Muscle layer of colon (tissue), 2 donors: ENCODE measurements at regions not wholly inside any gene's neighbourhood (a gene's known extent, or its start where the extent isn't known, plus 50 kb on each side); places are given as distances from the start of the nearest gene placed in this dataset.
"Not testable (repeated sequence)": the region's sequence is repeated elsewhere in the genome, so short reads cannot be mapped to it uniquely, and the experiment has no call there.

Source experiments
- H3K27ac ChIP-seq: one replicate; pipeline ENCODE4 v1.7.0; 2013; ENCODE audit warnings: low read depth, mild to moderate bottlenecking, low read length, moderate library complexity
- H3K27me3 ChIP-seq, 2 donors: one replicate each; pipeline ENCODE4 v1.7.0; 2013; ENCODE audit warnings: low read length in 2 of 2, mild to moderate bottlenecking in 2 of 2; ENCODE audit not compliant: insufficient read depth in 2 of 2, control insufficient read depth in 1 of 2
- H3K36me3 ChIP-seq: one replicate; pipeline ENCODE4 v1.7.0; 2013; ENCODE audit warnings: mild to moderate bottlenecking, low read length; ENCODE audit not compliant: insufficient read depth
- H3K4me1 ChIP-seq: one replicate; pipeline ENCODE4 v1.7.0; 2013; ENCODE audit warnings: mild to moderate bottlenecking, low read length; ENCODE audit not compliant: insufficient read depth
- H3K4me3 ChIP-seq, 2 donors: one replicate each; pipeline ENCODE4 v1.7.0; 2013; ENCODE audit warnings: low read length in 2 of 2, low read depth in 1 of 2, mild to moderate bottlenecking in 1 of 2, moderate library complexity in 1 of 2
- H3K9ac ChIP-seq: one replicate; pipeline ENCODE4 v1.7.0; 2013; ENCODE audit warnings: low read length
- H3K9me3 ChIP-seq: one replicate; pipeline ENCODE4 v1.7.0; 2013; ENCODE audit warnings: mild to moderate bottlenecking, low read length
- donor health status: abdominal sarcoma.
- donor health status: Adenocarcinoma of cecum.

GRCh38 chr19:31883296-31883990 lies 462.0 kb upstream of the ZNF507 start:
- H3K27me3 ChIP-seq, result no peaks in the 10 kb centered on the region
- no peaks in the 10 kb centered on the region for H3K9me3 ChIP-seq

GRCh38 chr19:31885280-31885853 lies 460.0 kb upstream of the ZNF507 start:
- H3K27me3 ChIP-seq, result no peaks in the 10 kb centered on the region
- no peak overlapping the region for H3K4me3 ChIP-seq
- H3K9ac ChIP-seq, result no peak overlapping the region
- no peaks in the 10 kb centered on the region for H3K9me3 ChIP-seq
- no peaks in the 10 kb centered on the region for H3K36me3 ChIP-seq
- no peak overlapping the region for H3K27ac ChIP-seq
- peaks cover 9% of the 10 kb centered on the region for H3K4me1 ChIP-seq

More at GRCh38 chr19:31883296-31883990, 462.0 kb upstream of the ZNF507 start:
- Histone ChIP-seq H3K36me3 (no peaks in the 10 kb centered on the region), H3K27ac (no peak overlapping the region), H3K4me3 (no peak overlapping the region), H3K9ac (no peak overlapping the region), H3K4me1 (peaks cover 9% of the 10 kb centered on the region)

- no peaks in the 10 kb centered on the region for H3K9me3 ChIP-seq
- no peak overlapping the region for H3K27ac ChIP-seq
- H3K4me3 ChIP-seq, result no peak overlapping the region
- no peaks in the 10 kb centered on the region for H3K36me3 ChIP-seq
- H3K9ac ChIP-seq, result no peak overlapping the region
- no peaks in the 10 kb centered on the region for H3K27me3 ChIP-seq
- H3K4me1 ChIP-seq, result peaks cover 9% of the 10 kb centered on the region
Observed at GRCh38 chr19:31890230-31890629, 455.2 kb upstream of the ZNF507 start.

GRCh38 chr19:31892060-31892459 lies 453.4 kb upstream of the ZNF507 start:
- peaks cover under 1% of the 10 kb centered on the region for H3K4me1 ChIP-seq

GRCh38 chr19:31893491-31893890 lies 451.9 kb upstream of the ZNF507 start:
- H3K9me3 ChIP-seq, H3K27me3 ChIP-seq, H3K9ac ChIP-seq, H3K4me1 ChIP-seq, H3K4me3 ChIP-seq, H3K36me3 ChIP-seq, H3K27ac ChIP-seq: not testable (repeated sequence)

More at GRCh38 chr19:31892060-31892459, 453.4 kb upstream of the ZNF507 start:
- Histone ChIP-seq H3K9me3 (no peaks in the 10 kb centered on the region), H3K27me3 (no peaks in the 10 kb centered on the region), H3K36me3 (no peaks in the 10 kb centered on the region), H3K4me3 (no peak overlapping the region), H3K27ac (no peak overlapping the region), H3K9ac (no peak overlapping the region)

GRCh38 chr19:31894451-31894850 lies 451.0 kb upstream of the ZNF507 start:
- Histone ChIP-seq H3K27ac (no peak overlapping the region), H3K36me3 (no peaks in the 10 kb centered on the region), H3K4me1 (no peaks in the 10 kb centered on the region), H3K9me3 (no peaks in the 10 kb centered on the region), H3K4me3 (no peak overlapping the region), H3K9ac (no peak overlapping the region), H3K27me3 (no peaks in the 10 kb centered on the region)

- Histone ChIP-seq H3K36me3 (no peaks in the 10 kb centered on the region), H3K4me3 (no peak overlapping the region), H3K4me1 (no peaks in the 10 kb centered on the region), H3K27me3 (no peaks in the 10 kb centered on the region), H3K9me3 (no peaks in the 10 kb centered on the region), H3K9ac (no peak overlapping the region), H3K27ac (no peak overlapping the region)
Observed at GRCh38 chr19:31897292-31897691, 448.1 kb upstream of the ZNF507 start.

- no peaks in the 10 kb centered on the region for H3K27me3 ChIP-seq
- no peak overlapping the region for H3K27ac ChIP-seq
- H3K9ac ChIP-seq, result no peak overlapping the region
- H3K9me3 ChIP-seq, result no peaks in the 10 kb centered on the region
- H3K4me1 ChIP-seq, result no peaks in the 10 kb centered on the region
- H3K36me3 ChIP-seq, result no peaks in the 10 kb centered on the region
- no peak overlapping the region for H3K4me3 ChIP-seq
Observed at GRCh38 chr19:31900991-31901390, 444.4 kb upstream of the ZNF507 start.

- Histone ChIP-seq H3K27me3 (no peaks in the 10 kb centered on the region), H3K4me3 (no peak overlapping the region), H3K9me3 (no peaks in the 10 kb centered on the region), H3K27ac (no peak overlapping the region), H3K9ac (no peak overlapping the region), H3K36me3 (no peaks in the 10 kb centered on the region), H3K4me1 (no peaks in the 10 kb centered on the region)
Observed at GRCh38 chr19:31902821-31903220, 442.6 kb upstream of the ZNF507 start.

- Histone ChIP-seq H3K27me3 (no peaks in the 10 kb centered on the region), H3K4me3 (no peak overlapping the region), H3K36me3 (no peaks in the 10 kb centered on the region), H3K9ac (no peak overlapping the region), H3K27ac (no peak overlapping the region), H3K9me3 (no peaks in the 10 kb centered on the region), H3K4me1 (no peaks in the 10 kb centered on the region)
Observed at GRCh38 chr19:31903979-31904378, 441.4 kb upstream of the ZNF507 start.

- H3K9ac ChIP-seq, result no peak overlapping the region
- H3K4me3 ChIP-seq, result no peak overlapping the region
- H3K27me3 ChIP-seq, result no peaks in the 10 kb centered on the region
- no peaks in the 10 kb centered on the region for H3K4me1 ChIP-seq
- H3K9me3 ChIP-seq, result no peaks in the 10 kb centered on the region
- H3K27ac ChIP-seq, result no peak overlapping the region
- no peaks in the 10 kb centered on the region for H3K36me3 ChIP-seq
Observed at GRCh38 chr19:31906111-31906871, 439.1 kb upstream of the ZNF507 start.
